OCI-LY3 (cell line): ENCODE measurements at regions not wholly inside any gene's neighbourhood (a gene's known extent, or its start where the extent isn't known, plus 50 kb on each side); places are given as distances from the start of the nearest gene placed in this dataset.

Experiments
- H2AFZ ChIP-seq: fragments of 200-600, 300-600 bp; shearing (Covaris generic); 2 replicates; pipeline ENCODE4 v1.6.0; 2014; ENCODE audit warnings: antibody characterized with exemption, low read depth, low read length
- H3K27ac ChIP-seq: fragments of 200-600, 300-600 bp; sonication (generic); 2 replicates; pipeline ENCODE4 v1.5.1; 2014; ENCODE audit warnings: mild to moderate bottlenecking, low read length, moderate library complexity, mixed read lengths
- H3K27me3 ChIP-seq: fragments of 200-600, 300-600 bp; sonication (generic); 2 replicates; pipeline ENCODE4 v1.6.1; 2014; ENCODE audit warnings: low read depth, low read length, mixed read lengths
- H3K36me3 ChIP-seq: fragments of 200-600, 300-600 bp; sonication (generic); replicated peaks from 2 replicates; pipeline ENCODE3; 2014; ENCODE audit warnings: low read depth, low read length, mixed read lengths
- H3K4me1 ChIP-seq: fragments of 300-600, 200-600 bp; sonication (generic); 2 replicates; pipeline ENCODE4 v1.6.1; 2014; ENCODE audit warnings: low read length, mixed read lengths
- H3K4me2 ChIP-seq: fragments of 200-600, 300-600 bp; sonication (generic); 2 replicates; pipeline ENCODE4 v1.6.1; 2014; ENCODE audit warnings: low read length, mixed read lengths
- H3K4me3 ChIP-seq: fragments of 300-600, 200-600 bp; sonication (generic); 2 replicates; pipeline ENCODE4 v1.5.1; 2014; ENCODE audit warnings: antibody characterized with exemption, mild to moderate bottlenecking, low read length, moderate library complexity
- H3K79me2 ChIP-seq: fragments of 300-600, 200-600 bp; shearing (Covaris generic); 2 replicates; pipeline ENCODE4 v1.6.1; 2014; ENCODE audit warnings: mild to moderate bottlenecking, low read length, mixed read lengths
- H3K9ac ChIP-seq: fragments of 300-600, 200-600 bp; shearing (Covaris generic); 2 replicates; pipeline ENCODE4 v1.6.0; 2014; ENCODE audit warnings: mild to moderate bottlenecking, low read length, moderate library complexity
- H3K9me3 ChIP-seq: fragments of 200-600, 300-600 bp; shearing (Covaris generic); 2 replicates; pipeline ENCODE4 v1.6.1; 2014; ENCODE audit warnings: low read length, mixed read lengths; ENCODE audit not compliant: insufficient read depth
- H4K20me1 ChIP-seq: fragments of 200-600, 300-600 bp; sonication (generic); 2 replicates; pipeline ENCODE4 v1.6.1; 2016; ENCODE audit warnings: low read length, mixed read lengths; ENCODE audit not compliant: insufficient read depth
- CTCF ChIP-seq: fragments of 200-600, 300-600 bp; sonication (generic); IDR thresholded peaks from 2 replicates; pipeline ENCODE4 v1.5.1; 2014; ENCODE audit warnings: antibody characterized with exemption, low read length, low read depth
- EZH2phosphoT487 ChIP-seq: fragments of 200-600 bp; shearing (Covaris generic); IDR thresholded peaks from 2 replicates; pipeline ENCODE4 v1.6.1; 2018; ENCODE audit warnings: antibody characterized with exemption, mixed run types, low read depth

DNA sequence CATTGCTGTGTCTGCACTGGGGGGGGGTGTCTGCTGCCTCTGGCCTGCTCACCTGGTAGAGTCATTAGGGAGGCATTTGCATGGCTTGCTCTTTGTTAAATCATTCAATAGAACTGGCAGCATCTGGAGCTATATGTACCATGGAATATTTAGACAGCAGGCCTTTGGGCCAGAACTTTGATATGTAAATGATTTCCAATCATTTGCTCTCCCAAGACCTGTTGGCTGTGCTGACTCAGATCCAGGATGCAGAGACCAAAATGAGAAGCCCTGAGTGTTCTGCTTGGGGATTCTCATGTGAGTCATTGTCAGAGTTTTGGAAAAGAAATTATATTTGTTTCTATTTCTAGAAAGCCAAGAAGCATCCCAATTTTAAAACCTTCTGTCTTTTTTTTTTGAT is 257.6 kb upstream of the IGFBP3 start:
- H4K20me1 ChIP-seq: no peaks in the 10 kb centered on the region
- no peak overlapping the region for H2AFZ ChIP-seq
- no peak overlapping the region for H3K4me2 ChIP-seq
- no peaks in the 10 kb centered on the region for H3K9me3 ChIP-seq
- no peak overlapping the region for H3K9ac ChIP-seq
- H3K36me3 ChIP-seq: no peaks in the 10 kb centered on the region
- no peaks in the 10 kb centered on the region for H3K27me3 ChIP-seq
- H3K79me2 ChIP-seq: no peaks in the 10 kb centered on the region
- no peak for TF ChIP-seq EZH2phosphoT487
- no peak for TF ChIP-seq CTCF
- no peak overlapping the region for H3K27ac ChIP-seq
- no peaks in the 10 kb centered on the region for H3K4me1 ChIP-seq
- H3K4me3 ChIP-seq: no peak overlapping the region

DNA sequence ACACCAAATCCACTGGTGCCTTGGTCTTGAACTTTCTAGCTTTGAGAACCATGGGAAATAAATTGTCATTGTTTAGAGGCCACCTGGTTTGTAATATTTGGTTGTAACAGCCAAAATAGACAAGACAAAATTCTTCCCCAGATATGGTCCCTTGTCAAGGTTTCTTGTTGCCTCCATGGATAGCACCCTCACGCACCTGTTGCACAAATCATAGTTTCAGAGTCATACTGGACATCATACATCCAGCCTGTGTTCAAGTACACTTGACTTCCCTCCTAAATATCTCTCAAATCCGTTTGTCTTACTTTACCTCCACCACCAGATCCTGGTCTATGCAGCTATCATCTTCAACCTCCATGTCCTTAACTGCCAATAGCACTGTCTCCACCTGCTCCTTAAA is 256.7 kb upstream of the IGFBP3 start:
- Histone ChIP-seq H3K4me2 (no peak overlapping the region), H3K4me3 (no peak overlapping the region), H3K27me3 (no peaks in the 10 kb centered on the region), H4K20me1 (no peaks in the 10 kb centered on the region), H3K36me3 (no peaks in the 10 kb centered on the region), H2AFZ (no peak overlapping the region), H3K27ac (no peak overlapping the region), H3K4me1 (no peaks in the 10 kb centered on the region), H3K9me3 (no peaks in the 10 kb centered on the region), H3K9ac (no peak overlapping the region), H3K79me2 (no peaks in the 10 kb centered on the region)
- no peak for TF ChIP-seq EZH2phosphoT487

GRCh38 chr7:46175221-46175620 is 254.1 kb upstream of the IGFBP3 start:
- H2AFZ ChIP-seq: no peak overlapping the region
- no peaks in the 10 kb centered on the region for H3K36me3 ChIP-seq
- no peak for TF ChIP-seq EZH2phosphoT487
- H3K27me3 ChIP-seq: no peaks in the 10 kb centered on the region
- no peak overlapping the region for H3K4me2 ChIP-seq
- H4K20me1 ChIP-seq: no peaks in the 10 kb centered on the region
- H3K9ac ChIP-seq: no peak overlapping the region
- H3K9me3 ChIP-seq: no peaks in the 10 kb centered on the region
- no peak overlapping the region for H3K27ac ChIP-seq
- no peak overlapping the region for H3K4me3 ChIP-seq
- no peaks in the 10 kb centered on the region for H3K79me2 ChIP-seq
- H3K4me1 ChIP-seq: no peaks in the 10 kb centered on the region

- no peaks in the 10 kb centered on the region for H3K79me2 ChIP-seq
Measured at GRCh38 chr7:46174196-46174580, 253.1 kb upstream of the IGFBP3 start.

More at GRCh38 chr7:46174196-46174580, 253.1 kb upstream of the IGFBP3 start:
- Histone ChIP-seq H3K4me3 (no peak overlapping the region), H3K4me1 (no peaks in the 10 kb centered on the region), H3K4me2 (no peak overlapping the region), H3K27ac (no peak overlapping the region), H3K27me3 (no peaks in the 10 kb centered on the region), H3K9ac (no peak overlapping the region), H3K36me3 (no peaks in the 10 kb centered on the region), H2AFZ (no peak overlapping the region), H4K20me1 (no peaks in the 10 kb centered on the region), H3K9me3 (no peaks in the 10 kb centered on the region)
- no peak for TF ChIP-seq CTCF
- TF ChIP-seq EZH2phosphoT487: no peak
